ENCODE measurements at regions not wholly inside any gene's neighbourhood (a gene's known extent, or its start where the extent isn't known, plus 50 kb on each side); places are given as distances from the start of the nearest gene placed in this dataset.

DNA sequence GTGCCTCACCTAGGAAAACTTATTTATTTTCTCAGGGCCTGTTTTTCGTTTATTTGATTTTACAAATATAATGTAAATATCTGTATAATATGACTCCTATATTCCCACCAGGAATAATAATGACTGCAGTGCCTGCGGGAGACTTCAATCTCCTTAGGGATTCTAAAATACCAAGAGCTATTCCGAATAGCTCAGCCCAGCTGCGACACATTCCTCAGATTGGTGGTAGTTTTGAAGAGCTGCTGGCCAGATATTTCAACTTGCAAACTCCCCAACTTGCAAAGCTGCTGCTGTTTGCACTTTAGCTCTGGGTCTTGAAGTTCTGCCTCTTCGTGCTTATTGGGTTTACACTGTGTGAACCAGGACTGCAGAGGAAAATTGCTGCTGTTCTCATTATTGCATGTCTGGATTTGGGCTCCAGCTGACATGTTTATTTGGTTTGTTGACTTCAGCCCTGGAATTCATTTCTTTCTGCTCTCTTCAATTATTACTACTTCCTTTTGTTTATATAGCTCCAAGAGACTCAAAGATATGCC, 480.2 kb upstream of the CHST9 start:
- TF ChIP-seq, protein P1, sequence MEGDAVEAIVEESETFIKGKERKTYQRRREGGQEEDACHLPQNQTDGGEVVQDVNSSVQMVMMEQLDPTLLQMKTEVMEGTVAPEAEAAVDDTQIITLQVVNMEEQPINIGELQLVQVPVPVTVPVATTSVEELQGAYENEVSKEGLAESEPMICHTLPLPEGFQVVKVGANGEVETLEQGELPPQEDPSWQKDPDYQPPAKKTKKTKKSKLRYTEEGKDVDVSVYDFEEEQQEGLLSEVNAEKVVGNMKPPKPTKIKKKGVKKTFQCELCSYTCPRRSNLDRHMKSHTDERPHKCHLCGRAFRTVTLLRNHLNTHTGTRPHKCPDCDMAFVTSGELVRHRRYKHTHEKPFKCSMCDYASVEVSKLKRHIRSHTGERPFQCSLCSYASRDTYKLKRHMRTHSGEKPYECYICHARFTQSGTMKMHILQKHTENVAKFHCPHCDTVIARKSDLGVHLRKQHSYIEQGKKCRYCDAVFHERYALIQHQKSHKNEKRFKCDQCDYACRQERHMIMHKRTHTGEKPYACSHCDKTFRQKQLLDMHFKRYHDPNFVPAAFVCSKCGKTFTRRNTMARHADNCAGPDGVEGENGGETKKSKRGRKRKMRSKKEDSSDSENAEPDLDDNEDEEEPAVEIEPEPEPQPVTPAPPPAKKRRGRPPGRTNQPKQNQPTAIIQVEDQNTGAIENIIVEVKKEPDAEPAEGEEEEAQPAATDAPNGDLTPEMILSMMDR (IDR thresholded peaks at IDR 0.05; ENCODE audit: insufficient read depth, low read depth, low read length), result no peak
- TF ChIP-seq EZH2 (IDR thresholded peaks at IDR 0.05; ENCODE audit: insufficient read depth, low read length), result no peak

Measured in astrocyte (in vitro differentiated cells and primary cell).